HAP-1 (cell line): ENCODE measurements at regions not wholly inside any gene's neighbourhood (a gene's known extent, or its start where the extent isn't known, plus 50 kb on each side); places are given as distances from the start of the nearest gene placed in this dataset.
"Not testable (repeated sequence)": the region's sequence is repeated elsewhere in the genome, so short reads cannot be mapped to it uniquely, and the experiment has no call there.

ENCODE experiments used
- DNase-seq, 2 experiments: peaks; one replicate each; pipeline ENCODE4 v3.0.0-alpha.2; 2016 to 2020; ENCODE audit warnings: low spot score in 2 of 2
- H3K27me3 ChIP-seq: fragments of 250-450 bp; sonication (Bioruptor Pico); 2 replicates; pipeline ENCODE4 v1.5.1; 2020; ENCODE audit warnings: low read depth, mild to moderate bottlenecking, moderate library complexity
- H3K36me3 ChIP-seq: fragments of 250-450 bp; sonication (Bioruptor Pico); replicated peaks from 2 replicates; pipeline ENCODE4 v1.5.1; 2020; ENCODE audit warnings: mild to moderate bottlenecking
- H3K4me1 ChIP-seq: fragments of 250-450 bp; sonication (Bioruptor Pico); 2 replicates; pipeline ENCODE4 v1.5.1; 2020; ENCODE audit warnings: mild to moderate bottlenecking
- H3K4me3 ChIP-seq: fragments of 250-450 bp; sonication (Bioruptor Pico); 2 replicates; pipeline ENCODE4 v1.5.1; 2020; ENCODE audit warnings: mild to moderate bottlenecking, moderate library complexity
- H3K9me3 ChIP-seq: fragments of 250-450 bp; sonication (Bioruptor Pico); 2 replicates; pipeline ENCODE4 v1.5.1; 2020; ENCODE audit warnings: mild to moderate bottlenecking, moderate library complexity
- in situ Hi-C: fragments of 300-500 bp; cut with MboI; formaldehyde crosslinking; loops from 3 replicates; pipeline ENCODE4 v1.14.3; 2020; ENCODE audit warnings: low sequenced_read_pairs, inconsistent platforms, mixed read lengths

GRCh38 chr5:62097361-62097760, 208.6 kb upstream of the KIF2A start:
- DNase-seq, result no peak
- Histone ChIP-seq H3K36me3 (no peaks in the 10 kb centered on the region), H3K9me3 (no peaks in the 10 kb centered on the region), H3K4me3 (no peak overlapping the region), H3K27me3 (no peaks in the 10 kb centered on the region), H3K4me1 (peaks cover 3% of the 10 kb centered on the region)
- in situ Hi-C loops, result no loop called here

- Histone ChIP-seq H3K27me3 (no peaks in the 10 kb centered on the region), H3K4me1 (no peaks in the 10 kb centered on the region), H3K9me3 (no peaks in the 10 kb centered on the region), H3K4me3 (no peak overlapping the region), H3K36me3 (no peaks in the 10 kb centered on the region)
- no peak for DNase-seq
- in situ Hi-C loops, result no loop called here
Observed at GRCh38 chr5:62100201-62100600, 205.8 kb upstream of the KIF2A start.

GRCh38 chr5:62103863-62104262, 202.1 kb upstream of the KIF2A start:
- DNase-seq, H3K27me3 ChIP-seq, H3K36me3 ChIP-seq, H3K4me3 ChIP-seq, in situ Hi-C loops, H3K9me3 ChIP-seq, H3K4me1 ChIP-seq: not testable (repeated sequence)

GRCh38 chr5:62111428-62111827, 194.6 kb upstream of the KIF2A start:
- Histone ChIP-seq H3K4me1 (no peaks in the 10 kb centered on the region; the same call in 1 of the 2 replicates), H3K9me3 (no peaks in the 10 kb centered on the region), H3K4me3 (no peak overlapping the region), H3K36me3 (no peaks in the 10 kb centered on the region), H3K27me3 (peaks cover 3% of the 10 kb centered on the region; the same call in 1 of the 2 replicates)
- DNase-seq, result no peak
- in situ Hi-C loops, result no loop called here

- H3K4me3 ChIP-seq, result no peak overlapping the region
- in situ Hi-C loops, result no loop called here
- no peaks in the 10 kb centered on the region; the same call in 1 of the 2 replicates for H3K4me1 ChIP-seq
- peaks cover 3% of the 10 kb centered on the region; the same call in 1 of the 2 replicates for H3K27me3 ChIP-seq
- no peaks in the 10 kb centered on the region for H3K9me3 ChIP-seq
- no peak for DNase-seq
- H3K36me3 ChIP-seq, result no peaks in the 10 kb centered on the region
Observed at GRCh38 chr5:62112689-62113228, 193.2 kb upstream of the KIF2A start.

- in situ Hi-C loops, result no loop called here
- Histone ChIP-seq H3K27me3 (peaks cover 3% of the 10 kb centered on the region; the same call in 1 of the 2 replicates), H3K4me3 (no peak overlapping the region), H3K4me1 (no peaks in the 10 kb centered on the region; the same call in 1 of the 2 replicates), H3K9me3 (no peaks in the 10 kb centered on the region), H3K36me3 (no peaks in the 10 kb centered on the region)
- DNase-seq, result no peak
Observed at GRCh38 chr5:62115014-62115413, 191.0 kb upstream of the KIF2A start.

- no peak for DNase-seq
- H3K9me3 ChIP-seq, result no peaks in the 10 kb centered on the region
- H3K27me3 ChIP-seq, result no peaks in the 10 kb centered on the region
- H3K36me3 ChIP-seq, result no peaks in the 10 kb centered on the region
- in situ Hi-C loops, result no loop called here
- H3K4me3 ChIP-seq, result no peak overlapping the region
- no peaks in the 10 kb centered on the region for H3K4me1 ChIP-seq
Observed at GRCh38 chr5:62124266-62124665, 181.7 kb upstream of the KIF2A start.

GRCh38 chr5:62126090-62126489, 179.9 kb upstream of the KIF2A start:
- in situ Hi-C loops, result no loop called here
- no peak for DNase-seq

GRCh38 chr5:62127098-62127736, 178.8 kb upstream of the KIF2A start:
- in situ Hi-C loops, result no loop called here
- no peaks in the 10 kb centered on the region for H3K9me3 ChIP-seq
- DNase-seq, result no peak
- H3K4me3 ChIP-seq, result no peak overlapping the region
- H3K27me3 ChIP-seq, result no peaks in the 10 kb centered on the region
- no peaks in the 10 kb centered on the region for H3K36me3 ChIP-seq
- no peaks in the 10 kb centered on the region for H3K4me1 ChIP-seq

More at GRCh38 chr5:62126090-62126489, 179.9 kb upstream of the KIF2A start:
- H3K4me1 ChIP-seq, result no peaks in the 10 kb centered on the region
- H3K27me3 ChIP-seq, result no peaks in the 10 kb centered on the region
- H3K4me3 ChIP-seq, result no peak overlapping the region
- H3K36me3 ChIP-seq, result no peaks in the 10 kb centered on the region
- no peaks in the 10 kb centered on the region for H3K9me3 ChIP-seq

GRCh38 chr5:62130107-62130506, 175.9 kb upstream of the KIF2A start:
- H3K4me3 ChIP-seq, result no peak overlapping the region
- no peak for DNase-seq
- in situ Hi-C loops, result no loop called here
- no peaks in the 10 kb centered on the region for H3K36me3 ChIP-seq
- H3K4me1 ChIP-seq, result no peaks in the 10 kb centered on the region
- H3K27me3 ChIP-seq, result no peaks in the 10 kb centered on the region
- no peaks in the 10 kb centered on the region for H3K9me3 ChIP-seq

GRCh38 chr5:62132276-62132675, 173.7 kb upstream of the KIF2A start:
- H3K9me3 ChIP-seq, result no peaks in the 10 kb centered on the region
- no peak for DNase-seq
- H3K27me3 ChIP-seq, result no peaks in the 10 kb centered on the region
- in situ Hi-C loops, result no loop called here
- no peaks in the 10 kb centered on the region for H3K36me3 ChIP-seq
- no peak overlapping the region for H3K4me3 ChIP-seq
- no peaks in the 10 kb centered on the region for H3K4me1 ChIP-seq

GRCh38 chr5:62133426-62133825, 172.6 kb upstream of the KIF2A start:
- no peaks in the 10 kb centered on the region for H3K9me3 ChIP-seq
- no peaks in the 10 kb centered on the region for H3K4me1 ChIP-seq
- H3K36me3 ChIP-seq, result no peaks in the 10 kb centered on the region
- in situ Hi-C loops, result no loop called here
- H3K27me3 ChIP-seq, result no peaks in the 10 kb centered on the region
- no peak overlapping the region for H3K4me3 ChIP-seq
- no peak for DNase-seq

GRCh38 chr5:62134811-62135210, 171.2 kb upstream of the KIF2A start:
- no peak overlapping the region for H3K4me3 ChIP-seq
- in situ Hi-C loops, result no loop called here
- no peaks in the 10 kb centered on the region for H3K27me3 ChIP-seq
- H3K4me1 ChIP-seq, result no peaks in the 10 kb centered on the region
- no peaks in the 10 kb centered on the region for H3K9me3 ChIP-seq
- H3K36me3 ChIP-seq, result no peaks in the 10 kb centered on the region
- no peak for DNase-seq

- H3K4me1 ChIP-seq, result peaks cover 2% of the 10 kb centered on the region; the same call in 1 of the 2 replicates
- DNase-seq, result no peak
- no peak overlapping the region for H3K4me3 ChIP-seq
- H3K27me3 ChIP-seq, result no peaks in the 10 kb centered on the region
- H3K9me3 ChIP-seq, result no peaks in the 10 kb centered on the region
- in situ Hi-C loops, result no loop called here
- H3K36me3 ChIP-seq, result no peaks in the 10 kb centered on the region
Observed at GRCh38 chr5:62137628-62138027, 168.4 kb upstream of the KIF2A start.
